Prostate gland (tissue), 2 donors: ENCODE measurements at regions not wholly inside any gene's neighbourhood (a gene's known extent, or its start where the extent isn't known, plus 50 kb on each side); places are given as distances from the start of the nearest gene placed in this dataset.

Experiments used
- CTCF ChIP-seq, 4 experiments: fragments of 200-600 bp in 2 of 4; fragments of 450-650 bp in 2 of 4; sonication (generic) in 2 of 4; IDR thresholded peaks; 1 replicate in 3 of 4; 2 replicates in 1 of 4; pipeline ENCODE4 v1.5.1; 2016 to 2019; ENCODE audit warnings: antibody characterized with exemption in 4 of 4, mild to moderate bottlenecking in 2 of 4, moderate library complexity in 2 of 4
- POLR2A ChIP-seq: fragments of 450-650 bp; IDR thresholded peaks from one replicate; pipeline ENCODE4 v1.6.1; 2016; ENCODE audit warnings: antibody characterized with exemption, mild to moderate bottlenecking

GRCh38 chr18:78199611-78200010, 780.0 kb upstream of the SALL3 start:
- TF ChIP-seq CTCF (IDR thresholded peaks at IDR 0.05), result no peak
- no peak for TF ChIP-seq POLR2A
